ENCODE measurements at regions not wholly inside any gene's neighbourhood (a gene's known extent, or its start where the extent isn't known, plus 50 kb on each side); places are given as distances from the start of the nearest gene placed in this dataset.

DNA sequence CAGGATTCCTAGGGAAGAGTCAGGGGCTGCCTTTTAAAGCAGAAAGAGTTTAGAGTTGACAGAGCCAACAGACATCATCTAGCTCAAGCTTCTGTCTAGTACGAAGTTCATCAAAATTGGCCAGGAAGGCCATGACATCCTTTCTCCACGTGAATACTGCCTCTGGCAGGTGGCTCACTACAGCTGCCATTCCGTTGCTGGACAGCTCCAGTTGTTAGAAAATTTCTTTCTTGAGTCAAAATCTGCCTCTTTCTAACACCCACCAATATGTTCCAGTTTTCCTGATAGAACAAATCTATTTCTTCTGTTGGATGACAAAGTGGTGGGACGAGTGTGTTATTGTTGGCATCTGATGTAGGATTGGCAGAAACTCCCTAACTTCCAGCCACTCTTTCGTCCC is 154.9 kb downstream of the ADRA2A start:
- no peaks in the 10 kb centered on the region for H3K79me1 ChIP-seq (ENCODE audit: low read depth, low read length)
- no peaks in the 10 kb centered on the region for H3K9me3 ChIP-seq (ENCODE audit: insufficient read depth in 2 of 2, low read depth in 1 of 2, low read length in 1 of 2)
- H4K20me1 ChIP-seq (replicated peaks in 1 of 2; ENCODE audit: control insufficient read depth in 1 of 2, insufficient read depth in 2 of 2, low read length in 2 of 2): no peaks in the 10 kb centered on the region
- DNase-seq (ENCODE audit: low read depth in 1 of 2, low spot score in 2 of 2) (no peak), FAIRE-seq (no peak)
- H3K27ac ChIP-seq (ENCODE audit: low read depth, low read length): no peak overlapping the region
- H3K4me3 ChIP-seq (ENCODE audit: extremely low read depth in 1 of 4, insufficient read depth in 2 of 4, low read depth in 3 of 4, low read length in 4 of 4): no peak overlapping the region
- H2BK120ac ChIP-seq (replicated peaks; ENCODE audit: low read depth, low read length): no peak overlapping the region
- no peaks in the 10 kb centered on the region for H3K27me3 ChIP-seq (replicated peaks in 1 of 4; ENCODE audit: control insufficient read depth in 3 of 4, extremely low read depth in 1 of 4, insufficient read depth in 3 of 4, low read length in 3 of 4)
- POLR2A ChIA-PET (ENCODE audit: partially characterized antibody): no interaction called here
- H3K4ac ChIP-seq (replicated peaks; ENCODE audit: insufficient read length, low read depth, low read length): no peak overlapping the region
- H4K8ac ChIP-seq (ENCODE audit: extremely low read depth, insufficient read depth, low read length): no peak overlapping the region
- no peak overlapping the region for H3K18ac ChIP-seq (ENCODE audit: extremely low read depth, low read length)
- no peak overlapping the region for H2AK5ac ChIP-seq (ENCODE audit: low read depth, low read length)
- H2AFZ ChIP-seq (ENCODE audit: low read length): no peak overlapping the region
- no peaks in the 10 kb centered on the region for H3K36me3 ChIP-seq (ENCODE audit: control insufficient read depth in 2 of 4, insufficient read depth in 4 of 4, low read length in 3 of 4)
- H3K56ac ChIP-seq (replicated peaks; ENCODE audit: insufficient read length, low read depth, low read length): no peak overlapping the region
- no peaks in the 10 kb centered on the region for H3K23me2 ChIP-seq (ENCODE audit: low read depth, low read length)
- no peak overlapping the region for H4K5ac ChIP-seq (ENCODE audit: insufficient read length, low read depth, low read length)
- no peaks in the 10 kb centered on the region for H3K79me2 ChIP-seq (ENCODE audit: control insufficient read depth in 1 of 2, insufficient read depth in 2 of 2, low read length in 2 of 2)
- H2BK5ac ChIP-seq (ENCODE audit: low read depth, low read length): no peak overlapping the region
- no peak overlapping the region for H2BK12ac ChIP-seq (ENCODE audit: low read depth, low read length)
- H2BK15ac ChIP-seq (ENCODE audit: low read length): no peak overlapping the region
- H3K9ac ChIP-seq (replicated peaks in 1 of 4; ENCODE audit: extremely low read depth in 1 of 4, low read depth in 3 of 4, low read length in 3 of 4): no peak overlapping the region
- no peak overlapping the region for H3K14ac ChIP-seq (ENCODE audit: insufficient read length)
- TF ChIP-seq BRCA1 (IDR thresholded peaks at IDR 0.05; ENCODE audit: low read depth, low read length) (no peak), EZH2 (IDR thresholded peaks at IDR 0.05; ENCODE audit: low read depth, low read length, severe bottlenecking) (no peak), SAP30 (IDR thresholded peaks at IDR 0.05; ENCODE audit: insufficient read depth, insufficient replicate concordance, low read length) (no peak), CEBPB (IDR thresholded peaks at IDR 0.05; ENCODE audit: low read depth, low read length) (no peak), ATF3 (IDR thresholded peaks at IDR 0.05; ENCODE audit: insufficient read depth, low read depth, low read length) (no peak), RXRA (IDR thresholded peaks at IDR 0.05; ENCODE audit: insufficient read depth, low read depth, low read length) (no peak), MAFK (IDR thresholded peaks at IDR 0.05; ENCODE audit: low read depth, low read length) (no peak), POLR2AphosphoS5 (IDR thresholded peaks at IDR 0.05; ENCODE audit: low read depth, low read length) (no peak), TAF7 (optimal IDR thresholded peaks at IDR 0.05; ENCODE audit: borderline replicate concordance, low read depth, low read length) (no peak), YY1 (IDR thresholded peaks at IDR 0.05; ENCODE audit: low read depth, low read length) (no peak), HDAC2 (IDR thresholded peaks at IDR 0.05; ENCODE audit: borderline replicate concordance in 1 of 2, low read depth in 2 of 2, low read length in 2 of 2) (no peak)
- H2BK20ac ChIP-seq (ENCODE audit: low read length): no peak overlapping the region
- no peaks in the 10 kb centered on the region for H3K4me1 ChIP-seq (replicated peaks in 1 of 4; ENCODE audit: control insufficient read depth in 3 of 4, insufficient read depth in 4 of 4, low read length in 3 of 4)
- H3K23ac ChIP-seq (ENCODE audit: insufficient read length): no peak overlapping the region
- CTCF ChIA-PET (ENCODE audit: partially characterized antibody): interaction anchor here (0.7 kb wide), 1 partner anchor 10 kb away, joined by 3 read pairs; no protein-coding TSS in a partner anchor
- no peak overlapping the region for H4K91ac ChIP-seq (replicated peaks; ENCODE audit: insufficient read length, low read length)
- WGBS, 2 experiments (ENCODE audit: extremely low coverage in 1 of 2, insufficient coverage in 1 of 2, insufficient read length in 1 of 2, insufficient replicate concordance in 2 of 2, low coverage in 1 of 2, low lambda C conversion rate in 2 of 2, missing lambda C conversion rate in 1 of 2): 81% methylated on average over 5 of the region's 5 CpGs; no CpG with 5 or more reads in 1 of the 2 experiments
- H3K4me2 ChIP-seq (ENCODE audit: insufficient read depth in 1 of 2, low read depth in 2 of 2, low read length in 2 of 2): no peak overlapping the region

Data from H1 (cell line).